ENCODE measurements at regions not wholly inside any gene's neighbourhood (a gene's known extent, or its start where the extent isn't known, plus 50 kb on each side); places are given as distances from the start of the nearest gene placed in this dataset.

- H3K4me2 ChIP-seq (ENCODE audit: insufficient read depth, low read length) = no peak overlapping the region
- H3K79me2 ChIP-seq (ENCODE audit: control insufficient read depth, insufficient read depth, low read length) = no peaks in the 10 kb centered on the region
- no peaks in the 10 kb centered on the region for H4K20me1 ChIP-seq (replicated peaks; ENCODE audit: control insufficient read depth, extremely low read depth, insufficient read depth, low read length)
- H3K9me1 ChIP-seq (replicated peaks; ENCODE audit: control insufficient read depth, extremely low read depth, insufficient read depth, low read length) = no peaks in the 10 kb centered on the region
- TF ChIP-seq, protein P1, sequence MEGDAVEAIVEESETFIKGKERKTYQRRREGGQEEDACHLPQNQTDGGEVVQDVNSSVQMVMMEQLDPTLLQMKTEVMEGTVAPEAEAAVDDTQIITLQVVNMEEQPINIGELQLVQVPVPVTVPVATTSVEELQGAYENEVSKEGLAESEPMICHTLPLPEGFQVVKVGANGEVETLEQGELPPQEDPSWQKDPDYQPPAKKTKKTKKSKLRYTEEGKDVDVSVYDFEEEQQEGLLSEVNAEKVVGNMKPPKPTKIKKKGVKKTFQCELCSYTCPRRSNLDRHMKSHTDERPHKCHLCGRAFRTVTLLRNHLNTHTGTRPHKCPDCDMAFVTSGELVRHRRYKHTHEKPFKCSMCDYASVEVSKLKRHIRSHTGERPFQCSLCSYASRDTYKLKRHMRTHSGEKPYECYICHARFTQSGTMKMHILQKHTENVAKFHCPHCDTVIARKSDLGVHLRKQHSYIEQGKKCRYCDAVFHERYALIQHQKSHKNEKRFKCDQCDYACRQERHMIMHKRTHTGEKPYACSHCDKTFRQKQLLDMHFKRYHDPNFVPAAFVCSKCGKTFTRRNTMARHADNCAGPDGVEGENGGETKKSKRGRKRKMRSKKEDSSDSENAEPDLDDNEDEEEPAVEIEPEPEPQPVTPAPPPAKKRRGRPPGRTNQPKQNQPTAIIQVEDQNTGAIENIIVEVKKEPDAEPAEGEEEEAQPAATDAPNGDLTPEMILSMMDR (IDR thresholded peaks at IDR 0.05; ENCODE audit: extremely low read depth in 1 of 2, insufficient read depth in 1 of 2, low read depth in 1 of 2, low read length in 2 of 2) = no peak
- TF ChIP-seq MAX (IDR thresholded peaks at IDR 0.05; ENCODE audit: insufficient read depth, insufficient read length) (no peak), FOS (IDR thresholded peaks at IDR 0.05; ENCODE audit: borderline replicate concordance, insufficient read depth, low read length) (no peak), JUN (IDR thresholded peaks at IDR 0.05; ENCODE audit: borderline replicate concordance, insufficient read depth, insufficient read length, low read depth) (no peak), EZH2 (IDR thresholded peaks at IDR 0.05; ENCODE audit: borderline replicate concordance, low read depth, low read length, severe bottlenecking) (no peak), MYC (IDR thresholded peaks at IDR 0.05; ENCODE audit: low read depth, low read length) (no peak)
- H3K4me1 ChIP-seq (ENCODE audit: control insufficient read depth, extremely low read depth, insufficient read depth, low read length) = no peaks in the 10 kb centered on the region
- H3K9ac ChIP-seq (replicated peaks; ENCODE audit: extremely low read depth, insufficient read depth, low read length) = no peak overlapping the region
- no peak for DNase-seq (ENCODE audit: low read depth, low spot score)
- no TSS peak for BruUV-seq (replicated peaks)
- intact Hi-C loops (cut with micrococcal nuclease) = no loop called here
- H3K27me3 ChIP-seq (ENCODE audit: control insufficient read depth in 2 of 2, insufficient read depth in 2 of 2, low read length in 2 of 2) = no peaks in the 10 kb centered on the region
- H3K9me3 ChIP-seq (replicated peaks; ENCODE audit: control insufficient read depth, insufficient read depth, low read length) = no peaks in the 10 kb centered on the region
- POLR2A ChIA-PET = no interaction called here
- no peak overlapping the region for H3K27ac ChIP-seq (ENCODE audit: insufficient read depth, low read depth, low read length)
- CTCF ChIA-PET = no interaction called here
- H3K36me3 ChIP-seq (ENCODE audit: control insufficient read depth in 2 of 2, extremely low read depth in 1 of 2, insufficient read depth in 2 of 2, low read length in 2 of 2) = no peaks in the 10 kb centered on the region
- FAIRE-seq = no peak
- H3K4me3 ChIP-seq (replicated peaks in 1 of 3; ENCODE audit: insufficient read depth in 1 of 3, low read depth in 1 of 3, low read length in 3 of 3) = no peak overlapping the region
- dilution Hi-C loops (cut with MboI; ENCODE audit: extremely low pct_ligation_motif_present, low sequenced_read_pairs) = no loop called here
- no peak overlapping the region for H2AFZ ChIP-seq (ENCODE audit: low read depth, low read length)
Measured at GRCh38 chrX:114450911-114451310, 133.0 kb upstream of the HTR2C start.

DNA sequence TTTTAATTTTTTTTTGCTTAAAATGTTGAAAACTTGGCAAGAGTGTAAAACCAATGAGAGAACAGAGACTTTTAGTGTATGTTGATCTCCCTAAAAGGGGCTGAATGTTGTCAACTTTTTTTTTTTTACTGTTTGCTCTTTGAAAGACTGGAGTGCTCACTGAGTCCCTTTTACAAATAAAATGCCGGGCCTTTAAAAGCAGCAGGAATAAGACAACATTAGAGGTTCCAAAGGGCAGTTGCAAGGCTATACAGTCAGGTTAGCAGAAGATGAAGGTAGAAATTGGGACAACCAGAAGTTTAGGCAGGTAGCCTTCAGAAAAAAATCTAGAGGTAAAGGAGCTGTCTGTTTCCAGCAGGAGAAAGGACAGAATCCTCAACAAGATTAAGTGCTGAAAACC is 132.5 kb upstream of the HTR2C start:
- Histone ChIP-seq H3K27me3 (ENCODE audit: control insufficient read depth in 2 of 2, insufficient read depth in 2 of 2, low read length in 2 of 2) (no peaks in the 10 kb centered on the region), H3K9ac (replicated peaks; ENCODE audit: extremely low read depth, insufficient read depth, low read length) (no peak overlapping the region), H2AFZ (ENCODE audit: low read depth, low read length) (no peak overlapping the region), H3K4me1 (ENCODE audit: control insufficient read depth, extremely low read depth, insufficient read depth, low read length) (no peaks in the 10 kb centered on the region), H3K36me3 (ENCODE audit: control insufficient read depth in 2 of 2, extremely low read depth in 1 of 2, insufficient read depth in 2 of 2, low read length in 2 of 2) (no peaks in the 10 kb centered on the region), H3K9me3 (replicated peaks; ENCODE audit: control insufficient read depth, insufficient read depth, low read length) (no peaks in the 10 kb centered on the region), H4K20me1 (replicated peaks; ENCODE audit: control insufficient read depth, extremely low read depth, insufficient read depth, low read length) (no peaks in the 10 kb centered on the region), H3K4me3 (replicated peaks in 1 of 3; ENCODE audit: insufficient read depth in 1 of 3, low read depth in 1 of 3, low read length in 3 of 3) (no peak overlapping the region), H3K27ac (ENCODE audit: insufficient read depth, low read depth, low read length) (no peak overlapping the region), H3K79me2 (ENCODE audit: control insufficient read depth, insufficient read depth, low read length) (no peaks in the 10 kb centered on the region), H3K9me1 (replicated peaks; ENCODE audit: control insufficient read depth, extremely low read depth, insufficient read depth, low read length) (no peaks in the 10 kb centered on the region), H3K4me2 (ENCODE audit: insufficient read depth, low read length) (no peak overlapping the region)
- dilution Hi-C loops (cut with MboI; ENCODE audit: extremely low pct_ligation_motif_present, low sequenced_read_pairs) (no loop called here), intact Hi-C loops (cut with micrococcal nuclease) (no loop called here)
- no TSS peak for BruUV-seq (replicated peaks)
- no peak for TF ChIP-seq FOS (IDR thresholded peaks at IDR 0.05; ENCODE audit: borderline replicate concordance, insufficient read depth, low read length)
- no peak for TF ChIP-seq GATA2 (IDR thresholded peaks at IDR 0.05; ENCODE audit: insufficient read depth, insufficient read length, low read depth, low read length)
- no peak for TF ChIP-seq MAX (IDR thresholded peaks at IDR 0.05; ENCODE audit: insufficient read depth, insufficient read length)
- no peak for TF ChIP-seq MYC (IDR thresholded peaks at IDR 0.05; ENCODE audit: low read depth, low read length)
- TF ChIP-seq, protein P1 (IDR thresholded peaks at IDR 0.05; ENCODE audit: extremely low read depth in 1 of 2, insufficient read depth in 1 of 2, low read depth in 1 of 2, low read length in 2 of 2) = no peak
- no peak for TF ChIP-seq JUN (IDR thresholded peaks at IDR 0.05; ENCODE audit: borderline replicate concordance, insufficient read depth, insufficient read length, low read depth)
- DNase-seq (ENCODE audit: low read depth, low spot score) (no peak), FAIRE-seq (no peak)
- ChIA-PET CTCF (no interaction called here), POLR2A (no interaction called here)
